H9 (cell line): ENCODE measurements at regions not wholly inside any gene's neighbourhood (a gene's known extent, or its start where the extent isn't known, plus 50 kb on each side); places are given as distances from the start of the nearest gene placed in this dataset.

Source experiments
- DNase-seq: peaks from one replicate; pipeline ENCODE4 v3.0.0-alpha.2; 2017
- H2AFZ ChIP-seq: one replicate; pipeline ENCODE4 v1.6.1; 2013; ENCODE audit warnings: mild to moderate bottlenecking, low read length, control low read depth, moderate library complexity
- H2AK5ac ChIP-seq: 2 replicates; pipeline ENCODE4 v1.6.1; 2013; ENCODE audit warnings: low read length, control low read depth, mixed read lengths; ENCODE audit not compliant: insufficient read length
- H2BK120ac ChIP-seq: one replicate; pipeline ENCODE4 v1.6.1; 2013; ENCODE audit warnings: low read depth, mild to moderate bottlenecking, low read length, control low read depth, inconsistent platforms; ENCODE audit not compliant: poor library complexity, severe bottlenecking
- H2BK12ac ChIP-seq: 2 replicates; pipeline ENCODE4 v1.6.1; 2013; ENCODE audit warnings: low read length, control low read depth, mixed read lengths, low read depth; ENCODE audit not compliant: insufficient read length
- H2BK15ac ChIP-seq: 2 replicates; pipeline ENCODE4 v1.6.1; 2013; ENCODE audit warnings: low read depth, low read length, control low read depth
- H2BK20ac ChIP-seq: one replicate; pipeline ENCODE4 v1.6.1; 2013; ENCODE audit warnings: low read depth, mild to moderate bottlenecking, low read length, control low read depth, inconsistent platforms; ENCODE audit not compliant: poor library complexity, severe bottlenecking
- H2BK5ac ChIP-seq: 2 replicates; pipeline ENCODE4 v1.6.1; 2013; ENCODE audit warnings: low read length, control low read depth, mixed read lengths; ENCODE audit not compliant: insufficient read length
- H3K14ac ChIP-seq: 2 replicates; pipeline ENCODE4 v1.6.1; 2013; ENCODE audit warnings: low read length, control low read depth; ENCODE audit not compliant: insufficient read depth
- H3K18ac ChIP-seq: 2 replicates; pipeline ENCODE4 v1.6.1; 2013; ENCODE audit warnings: low read depth, mild to moderate bottlenecking, mixed read lengths, low read length, control low read depth; ENCODE audit not compliant: insufficient read length
- H3K23ac ChIP-seq: 2 replicates; pipeline ENCODE4 v1.6.1; 2013; ENCODE audit warnings: low read length, control low read depth, mixed read lengths, low read depth; ENCODE audit not compliant: insufficient read length
- H3K23me2 ChIP-seq: 2 replicates; pipeline ENCODE4 v1.6.1; 2013; ENCODE audit warnings: low read depth, mild to moderate bottlenecking, mixed read lengths, low read length, control low read depth; ENCODE audit not compliant: insufficient read length, poor library complexity, severe bottlenecking
- H3K27ac ChIP-seq: 2 replicates; pipeline ENCODE4 v1.5.1; 2013; ENCODE audit warnings: low read length, control low read depth, mixed read lengths, low read depth; ENCODE audit not compliant: insufficient read length
- H3K27me3 ChIP-seq: 2 replicates; pipeline ENCODE4 v1.6.1; 2013; ENCODE audit warnings: low read length, control low read depth, inconsistent platforms; ENCODE audit not compliant: insufficient read depth
- H3K4ac ChIP-seq: 2 replicates; pipeline ENCODE4 v1.6.1; 2013; ENCODE audit warnings: low read depth, mild to moderate bottlenecking, control low read depth, inconsistent platforms, low read length, moderate library complexity
- H3K4me1 ChIP-seq: 2 replicates; pipeline ENCODE4 v1.6.1; 2013; ENCODE audit warnings: low read length, control low read depth, inconsistent platforms; ENCODE audit not compliant: insufficient read depth
- H3K4me2 ChIP-seq: 2 replicates; pipeline ENCODE4 v1.6.1; 2013; ENCODE audit warnings: low read length, control low read depth, mixed read lengths; ENCODE audit not compliant: insufficient read length, insufficient read depth
- H3K56ac ChIP-seq: 2 replicates; pipeline ENCODE4 v1.6.1; 2013; ENCODE audit warnings: low read depth, mild to moderate bottlenecking, mixed read lengths, low read length, control low read depth; ENCODE audit not compliant: insufficient read length
- H3K79me1 ChIP-seq: 2 replicates; pipeline ENCODE4 v1.6.1; 2013; ENCODE audit warnings: low read depth, mild to moderate bottlenecking, moderate library complexity, low read length, control low read depth, inconsistent platforms; ENCODE audit not compliant: insufficient read depth, poor library complexity, severe bottlenecking
- H3K79me2 ChIP-seq: 2 replicates; pipeline ENCODE4 v1.6.1; 2013; ENCODE audit warnings: low read length, control low read depth, inconsistent platforms; ENCODE audit not compliant: insufficient read depth
- H3K9ac ChIP-seq: 2 replicates; pipeline ENCODE4 v1.6.1; 2013; ENCODE audit warnings: low read length, control low read depth, mixed read lengths; ENCODE audit not compliant: insufficient read length; ENCODE audit errors: extremely low read depth
- H3K9me3 ChIP-seq: one replicate; pipeline ENCODE4 v1.6.1; 2013; ENCODE audit warnings: low read depth, low read length, inconsistent platforms; ENCODE audit not compliant: control insufficient read depth
- H3T11ph ChIP-seq: one replicate; pipeline ENCODE4 v1.6.1; 2013; ENCODE audit warnings: mild to moderate bottlenecking, low read length, control low read depth, inconsistent platforms
- H4K20me1 ChIP-seq: one replicate; pipeline ENCODE4 v1.6.1; 2013; ENCODE audit not compliant: control insufficient read depth, insufficient read length, insufficient read depth
- H4K5ac ChIP-seq: 2 replicates; pipeline ENCODE4 v1.6.1; 2013; ENCODE audit warnings: low read depth, mild to moderate bottlenecking, mixed read lengths, low read length, control low read depth; ENCODE audit not compliant: insufficient read length
- H4K8ac ChIP-seq: replicated peaks from 2 replicates; pipeline ENCODE4 v1.6.1; 2013; ENCODE audit warnings: low read length, control low read depth, mixed read lengths, low read depth; ENCODE audit not compliant: insufficient read length
- H4K91ac ChIP-seq: 2 replicates; pipeline ENCODE4 v1.6.1; 2013; ENCODE audit warnings: low read depth, mild to moderate bottlenecking, moderate library complexity, mixed read lengths, low read length, control low read depth; ENCODE audit not compliant: insufficient read length
- H3K27ac Mint-ChIP-seq, 3 experiments: 2 replicates in 2 of 3; 3 replicates in 1 of 3; pipeline ENCODE4 v1.8.0; 2020 to 2021; ENCODE audit warnings: mixed read lengths in 3 of 3, mild to moderate bottlenecking in 1 of 3, moderate library complexity in 1 of 3
- H3K27me3 Mint-ChIP-seq: 2 replicates; pipeline ENCODE4 v1.8.0; 2021; ENCODE audit warnings: low read depth, mild to moderate bottlenecking, moderate library complexity, mixed read lengths
- H3K36me3 Mint-ChIP-seq, 3 experiments: 2 replicates in 2 of 3; 3 replicates in 1 of 3; pipeline ENCODE4 v1.8.0; 2020 to 2021; ENCODE audit warnings: low read depth in 3 of 3, mixed read lengths in 3 of 3; ENCODE audit not compliant: insufficient read depth in 1 of 3
- H3K4me1 Mint-ChIP-seq, 2 experiments: 2 replicates each; pipeline ENCODE4 v1.8.0; 2020; ENCODE audit warnings: mixed read lengths in 2 of 2
- H3K4me3 Mint-ChIP-seq, 2 experiments: 2 replicates in 1 of 2; 3 replicates in 1 of 2; pipeline ENCODE4 v1.8.0; 2020 to 2021; ENCODE audit warnings: mild to moderate bottlenecking in 2 of 2, mixed read lengths in 2 of 2, moderate library complexity in 1 of 2
- H3K9me3 Mint-ChIP-seq, 2 experiments: 2 replicates in 1 of 2; 3 replicates in 1 of 2; pipeline ENCODE4 v1.8.0; 2020; ENCODE audit warnings: mild to moderate bottlenecking in 2 of 2, mixed read lengths in 2 of 2, moderate library complexity in 1 of 2
- CTCF ChIP-seq: fragments of 200-600 bp; sonication (generic); conservative IDR thresholded peaks from 3 replicates; pipeline ENCODE4 v1.8.0; 2021; ENCODE audit warnings: antibody characterized with exemption, mild to moderate bottlenecking
- WGBS: extraction: QIAGEN DNeasy Blood & Tissue Kit; methylation state at CpG from one replicate; pipeline ENCODE4 v1.1.7; 2013; ENCODE audit warnings: missing lambda C conversion rate, low lambda C conversion rate, mixed read lengths; ENCODE audit not compliant: insufficient read length; ENCODE audit errors: extremely low coverage; 5-methylcytosine and 5-hydroxymethylcytosine counted together

DNA sequence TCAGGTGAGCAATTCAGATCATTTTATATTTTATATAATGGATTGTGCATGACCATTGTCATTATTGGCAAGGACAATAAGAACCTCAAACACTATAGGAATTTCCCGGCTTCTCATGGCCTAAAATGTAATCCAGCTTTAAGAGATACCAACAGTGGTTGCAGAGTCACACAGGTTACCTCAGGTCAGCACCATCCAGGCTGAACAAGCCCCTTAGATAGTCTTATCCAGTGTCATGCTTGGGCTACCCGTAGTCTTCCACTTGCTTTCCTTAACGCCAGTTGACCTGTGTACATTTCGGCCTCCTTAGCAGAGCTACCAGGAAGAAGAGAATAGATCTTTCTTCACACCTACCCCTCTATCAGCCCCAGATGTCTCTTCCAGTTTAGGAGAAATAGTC is 293.3 kb upstream of the SYT4 start:
- no peak for DNase-seq
- WGBS, result no CpG with 5 or more reads among the region's 4 CpGs

More for the DNA sequence above, 293.3 kb upstream of the SYT4 start:
- Histone ChIP-seq H2BK5ac (no peak overlapping the region), H4K8ac (no peak overlapping the region), H3K14ac (no peak overlapping the region), H3K79me1 (no peaks in the 10 kb centered on the region), H3K9ac (no peak overlapping the region), H2AFZ (no peak overlapping the region), H2BK20ac (no peak overlapping the region), H3K23me2 (no peaks in the 10 kb centered on the region), H3T11ph (no peak overlapping the region), H3K18ac (no peak overlapping the region), H3K4ac (no peak overlapping the region), H3K56ac (no peak overlapping the region), H2BK12ac (no peak overlapping the region), H3K79me2 (no peaks in the 10 kb centered on the region), H3K27ac (no peak overlapping the region), H3K4me2 (no peak overlapping the region), H4K5ac (no peak overlapping the region), H3K23ac (no peak overlapping the region), H3K27me3 (no peaks in the 10 kb centered on the region), H2AK5ac (no peak overlapping the region), H4K20me1 (no peaks in the 10 kb centered on the region), H2BK120ac (no peak overlapping the region), H2BK15ac (no peak overlapping the region), H3K4me1 (no peaks in the 10 kb centered on the region), H4K91ac (no peak overlapping the region), H3K9me3 (no peaks in the 10 kb centered on the region)
- Mint-ChIP-seq H3K36me3 (no peaks in the 10 kb centered on the region), H3K27ac (peak overlapping the region in 1 of 3 experiments; percentile 27; a peak in 1 of 7 replicates), H3K4me1 (peaks cover 4 to 6% of the 10 kb centered on the region in 2 experiments), H3K9me3 (no peaks in the 10 kb centered on the region), H3K27me3 (no peaks in the 10 kb centered on the region), H3K4me3 (no peak overlapping the region)
- no peak for TF ChIP-seq CTCF
